Neural cell (in vitro differentiated cells): ENCODE measurements at regions not wholly inside any gene's neighbourhood (a gene's known extent, or its start where the extent isn't known, plus 50 kb on each side); places are given as distances from the start of the nearest gene placed in this dataset.

Experiments used
- H2AFZ ChIP-seq: fragments of 200-600, 300-800 bp; sonication (generic), shearing (Covaris generic); 2 replicates; pipeline ENCODE4 v1.6.0; 2014; ENCODE audit warnings: low read depth, mild to moderate bottlenecking, antibody characterized with exemption, low read length, moderate library complexity
- H3F3A ChIP-seq: fragments of 200-600 bp; shearing (Covaris generic); 2 replicates; pipeline ENCODE4 v1.6.1; 2016; ENCODE audit warnings: mild to moderate bottlenecking, moderate library complexity, mixed read lengths, antibody characterized with exemption, low read length; ENCODE audit not compliant: insufficient read depth, poor library complexity, severe bottlenecking
- H3K27ac ChIP-seq: fragments of 200-600, 300-800 bp; sonication (generic), shearing (Covaris generic); 2 replicates; pipeline ENCODE4 v1.5.1; 2014; ENCODE audit warnings: mild to moderate bottlenecking, low read length, moderate library complexity
- H3K27me3 ChIP-seq: fragments of 300-800, 200-600 bp; sonication (generic), shearing (Covaris generic); 2 replicates; pipeline ENCODE4 v1.6.0; 2014; ENCODE audit warnings: mild to moderate bottlenecking, low read depth, low read length, moderate library complexity; ENCODE audit not compliant: insufficient read depth
- H3K36me3 ChIP-seq: fragments of 300-800, 200-600 bp; sonication (generic), shearing (Covaris generic); 2 replicates; pipeline ENCODE4 v1.5.1; 2014; ENCODE audit warnings: mild to moderate bottlenecking, antibody characterized with exemption, low read length, moderate library complexity; ENCODE audit not compliant: insufficient read depth
- H3K4me2 ChIP-seq: fragments of 300-800, 200-600 bp; sonication (generic), shearing (Covaris generic); 2 replicates; pipeline ENCODE4 v1.6.0; 2014; ENCODE audit warnings: mild to moderate bottlenecking, low read length
- H3K4me3 ChIP-seq: fragments of 300-800, 200-600 bp; sonication (generic), shearing (Covaris generic); 2 replicates; pipeline ENCODE4 v1.5.1; 2014; ENCODE audit warnings: mild to moderate bottlenecking, low read length, moderate library complexity
- H3K79me2 ChIP-seq: fragments of 200-600 bp; shearing (Covaris generic); replicated peaks from 2 replicates; pipeline ENCODE4 v1.6.0; 2014; ENCODE audit warnings: mild to moderate bottlenecking, low read length, moderate library complexity; ENCODE audit not compliant: insufficient read depth
- H3K9ac ChIP-seq: fragments of 300-800, 200-600 bp; sonication (generic), shearing (Covaris generic); 2 replicates; pipeline ENCODE4 v1.6.1; 2016; ENCODE audit warnings: mild to moderate bottlenecking, low read length, mixed read lengths
- H3K9me2 ChIP-seq: fragments of 200-600 bp; shearing (Covaris generic); 2 replicates; pipeline ENCODE4 v1.6.1; 2016; ENCODE audit warnings: mild to moderate bottlenecking, low read length, mixed read lengths; ENCODE audit not compliant: insufficient read depth
- H3K9me3 ChIP-seq: fragments of 200-600, 300-800 bp; sonication (generic), shearing (Covaris generic); 2 replicates; pipeline ENCODE4 v1.6.1; 2016; ENCODE audit warnings: mild to moderate bottlenecking, mixed run types, low read length, moderate library complexity, mixed read lengths
- H4K20me1 ChIP-seq: fragments of 200-600 bp; shearing (Covaris generic); 2 replicates; pipeline ENCODE4 v1.6.1; 2016; ENCODE audit warnings: mild to moderate bottlenecking, mixed run types; ENCODE audit not compliant: insufficient read depth
- EP300 ChIP-seq: fragments of 450-650 bp; conservative IDR thresholded peaks from 2 replicates; pipeline ENCODE4 v1.6.1; 2014; ENCODE audit warnings: antibody characterized with exemption, mild to moderate bottlenecking, moderate library complexity; ENCODE audit not compliant: poor library complexity, severe bottlenecking
- EZH2 ChIP-seq: fragments of 200-600, 300-800 bp; shearing (Covaris generic), sonication (generic); IDR thresholded peaks from 2 replicates; pipeline ENCODE4 v1.6.1; 2014; ENCODE audit warnings: antibody characterized with exemption, low read length, borderline replicate concordance, mild to moderate bottlenecking; ENCODE audit not compliant: insufficient read depth, poor library complexity, severe bottlenecking
- MXI1 ChIP-seq: fragments of 450-650 bp; conservative IDR thresholded peaks from 2 replicates; pipeline ENCODE4 v1.6.1; 2014; ENCODE audit warnings: antibody characterized with exemption, mild to moderate bottlenecking; ENCODE audit not compliant: poor library complexity, severe bottlenecking
- POLR2AphosphoS5 ChIP-seq: IDR thresholded peaks from 2 replicates; pipeline ENCODE4 v1.6.1; 2012
- RAD21 ChIP-seq: fragments of 450-650 bp; conservative IDR thresholded peaks from 2 replicates; pipeline ENCODE4 v1.6.1; 2014; ENCODE audit warnings: antibody characterized with exemption, mild to moderate bottlenecking, moderate library complexity
- SMC3 ChIP-seq: fragments of 450-650 bp; conservative IDR thresholded peaks from 2 replicates; pipeline ENCODE4 v1.6.1; 2014; ENCODE audit warnings: antibody characterized with exemption, mild to moderate bottlenecking, moderate library complexity; ENCODE audit not compliant: poor library complexity
- TAF1 ChIP-seq: IDR thresholded peaks from 2 replicates; pipeline ENCODE4 v1.6.1; 2012; ENCODE audit warnings: low read depth
- TF ChIP-seq, protein P1 (sequence below): fragments of 450-650 bp; IDR thresholded peaks from 2 replicates; pipeline ENCODE4 v1.5.1; 2014; ENCODE audit warnings: antibody characterized with exemption, mild to moderate bottlenecking, moderate library complexity; ENCODE audit not compliant: poor library complexity, severe bottlenecking
- TF ChIP-seq, protein P2 (sequence below): IDR thresholded peaks from 2 replicates; pipeline ENCODE4 v1.6.1; 2012; ENCODE audit warnings: borderline replicate concordance

DNA sequence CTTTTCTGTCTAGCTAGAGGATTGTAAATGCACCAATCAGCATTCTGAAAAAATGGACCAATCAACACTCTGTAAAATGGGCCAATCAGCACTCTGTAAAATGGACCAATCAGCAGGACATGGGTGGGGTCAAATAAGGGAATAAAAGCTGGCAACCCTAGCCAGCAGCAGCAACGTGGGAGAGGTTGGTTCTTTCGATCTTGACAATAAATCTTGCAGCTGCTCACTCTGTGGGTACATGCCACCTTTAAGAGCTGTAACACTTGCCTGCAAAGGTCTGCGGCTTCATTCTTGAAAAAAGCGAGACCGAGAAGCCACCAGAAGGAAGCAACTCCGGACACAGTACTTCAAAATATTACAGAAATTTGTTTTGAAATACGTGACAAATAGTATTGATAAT, 424.6 kb upstream of the CDH9 start:
- no peaks in the 10 kb centered on the region for H3K36me3 ChIP-seq
- H3K9ac ChIP-seq: no peak overlapping the region
- no peaks in the 10 kb centered on the region for H3K27me3 ChIP-seq
- H3K27ac ChIP-seq: no peak overlapping the region
- H3K9me2 ChIP-seq: no peaks in the 10 kb centered on the region
- no peak overlapping the region for H2AFZ ChIP-seq
- H3K9me3 ChIP-seq: no peaks in the 10 kb centered on the region
- no peak overlapping the region for H3K4me3 ChIP-seq
- H3K79me2 ChIP-seq: no peaks in the 10 kb centered on the region
- H4K20me1 ChIP-seq: no peaks in the 10 kb centered on the region
- no peak overlapping the region for H3K4me2 ChIP-seq
- TF ChIP-seq POLR2AphosphoS5 (no peak), EP300 (no peak), MXI1 (no peak), SMC3 (no peak), RAD21 (no peak), EZH2 (no peak), TAF1 (no peak)
- TF ChIP-seq, protein P1, sequence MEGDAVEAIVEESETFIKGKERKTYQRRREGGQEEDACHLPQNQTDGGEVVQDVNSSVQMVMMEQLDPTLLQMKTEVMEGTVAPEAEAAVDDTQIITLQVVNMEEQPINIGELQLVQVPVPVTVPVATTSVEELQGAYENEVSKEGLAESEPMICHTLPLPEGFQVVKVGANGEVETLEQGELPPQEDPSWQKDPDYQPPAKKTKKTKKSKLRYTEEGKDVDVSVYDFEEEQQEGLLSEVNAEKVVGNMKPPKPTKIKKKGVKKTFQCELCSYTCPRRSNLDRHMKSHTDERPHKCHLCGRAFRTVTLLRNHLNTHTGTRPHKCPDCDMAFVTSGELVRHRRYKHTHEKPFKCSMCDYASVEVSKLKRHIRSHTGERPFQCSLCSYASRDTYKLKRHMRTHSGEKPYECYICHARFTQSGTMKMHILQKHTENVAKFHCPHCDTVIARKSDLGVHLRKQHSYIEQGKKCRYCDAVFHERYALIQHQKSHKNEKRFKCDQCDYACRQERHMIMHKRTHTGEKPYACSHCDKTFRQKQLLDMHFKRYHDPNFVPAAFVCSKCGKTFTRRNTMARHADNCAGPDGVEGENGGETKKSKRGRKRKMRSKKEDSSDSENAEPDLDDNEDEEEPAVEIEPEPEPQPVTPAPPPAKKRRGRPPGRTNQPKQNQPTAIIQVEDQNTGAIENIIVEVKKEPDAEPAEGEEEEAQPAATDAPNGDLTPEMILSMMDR: no peak
- TF ChIP-seq, protein P2, sequence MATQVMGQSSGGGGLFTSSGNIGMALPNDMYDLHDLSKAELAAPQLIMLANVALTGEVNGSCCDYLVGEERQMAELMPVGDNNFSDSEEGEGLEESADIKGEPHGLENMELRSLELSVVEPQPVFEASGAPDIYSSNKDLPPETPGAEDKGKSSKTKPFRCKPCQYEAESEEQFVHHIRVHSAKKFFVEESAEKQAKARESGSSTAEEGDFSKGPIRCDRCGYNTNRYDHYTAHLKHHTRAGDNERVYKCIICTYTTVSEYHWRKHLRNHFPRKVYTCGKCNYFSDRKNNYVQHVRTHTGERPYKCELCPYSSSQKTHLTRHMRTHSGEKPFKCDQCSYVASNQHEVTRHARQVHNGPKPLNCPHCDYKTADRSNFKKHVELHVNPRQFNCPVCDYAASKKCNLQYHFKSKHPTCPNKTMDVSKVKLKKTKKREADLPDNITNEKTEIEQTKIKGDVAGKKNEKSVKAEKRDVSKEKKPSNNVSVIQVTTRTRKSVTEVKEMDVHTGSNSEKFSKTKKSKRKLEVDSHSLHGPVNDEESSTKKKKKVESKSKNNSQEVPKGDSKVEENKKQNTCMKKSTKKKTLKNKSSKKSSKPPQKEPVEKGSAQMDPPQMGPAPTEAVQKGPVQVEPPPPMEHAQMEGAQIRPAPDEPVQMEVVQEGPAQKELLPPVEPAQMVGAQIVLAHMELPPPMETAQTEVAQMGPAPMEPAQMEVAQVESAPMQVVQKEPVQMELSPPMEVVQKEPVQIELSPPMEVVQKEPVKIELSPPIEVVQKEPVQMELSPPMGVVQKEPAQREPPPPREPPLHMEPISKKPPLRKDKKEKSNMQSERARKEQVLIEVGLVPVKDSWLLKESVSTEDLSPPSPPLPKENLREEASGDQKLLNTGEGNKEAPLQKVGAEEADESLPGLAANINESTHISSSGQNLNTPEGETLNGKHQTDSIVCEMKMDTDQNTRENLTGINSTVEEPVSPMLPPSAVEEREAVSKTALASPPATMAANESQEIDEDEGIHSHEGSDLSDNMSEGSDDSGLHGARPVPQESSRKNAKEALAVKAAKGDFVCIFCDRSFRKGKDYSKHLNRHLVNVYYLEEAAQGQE: no peak
- H3F3A ChIP-seq: no peaks in the 10 kb centered on the region

DNA sequence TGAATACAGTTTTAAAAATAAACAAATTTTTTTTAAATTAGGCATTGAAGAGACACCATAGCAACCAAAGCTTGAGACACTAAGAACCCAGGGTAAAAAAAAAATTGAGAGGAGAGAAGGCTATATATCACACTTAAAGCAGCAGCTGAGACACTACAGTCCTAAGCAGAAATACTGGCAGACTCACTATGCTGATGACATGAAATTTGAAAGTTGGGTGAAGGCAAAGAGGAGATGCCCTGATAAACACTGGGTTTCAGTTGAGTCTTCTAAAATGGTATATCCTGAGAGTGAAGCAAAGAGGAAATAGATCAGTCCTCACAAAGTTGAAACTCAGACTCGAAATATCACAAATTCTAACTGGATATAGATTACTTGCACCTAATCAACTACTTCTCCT, 419.9 kb upstream of the CDH9 start:
- no peak overlapping the region for H2AFZ ChIP-seq
- no peaks in the 10 kb centered on the region for H3K9me3 ChIP-seq
- H3K9ac ChIP-seq: no peak overlapping the region
- TF ChIP-seq SMC3: no peak
- TF ChIP-seq TAF1: no peak
- no peak for TF ChIP-seq MXI1
- no peak for TF ChIP-seq RAD21
- TF ChIP-seq POLR2AphosphoS5: no peak
- TF ChIP-seq, protein P1: no peak
- no peaks in the 10 kb centered on the region for H3K36me3 ChIP-seq
- no peak overlapping the region for H3K4me3 ChIP-seq
- no peaks in the 10 kb centered on the region for H4K20me1 ChIP-seq
- H3F3A ChIP-seq: no peaks in the 10 kb centered on the region
- no peak overlapping the region for H3K27ac ChIP-seq
- H3K4me2 ChIP-seq: no peak overlapping the region
- no peaks in the 10 kb centered on the region for H3K9me2 ChIP-seq
- no peaks in the 10 kb centered on the region for H3K27me3 ChIP-seq
- no peaks in the 10 kb centered on the region for H3K79me2 ChIP-seq
